Fibroblast of skin of right quadriceps (primary cell): ENCODE measurements at regions not wholly inside any gene's neighbourhood (a gene's known extent, or its start where the extent isn't known, plus 50 kb on each side); places are given as distances from the start of the nearest gene placed in this dataset.
"Not testable (repeated sequence)": the region's sequence is repeated elsewhere in the genome, so short reads cannot be mapped to it uniquely, and the experiment has no call there.

Experiments
- DNase-seq: peaks from one replicate; pipeline ENCODE4 v3.0.0-alpha.2; 2013

DNA sequence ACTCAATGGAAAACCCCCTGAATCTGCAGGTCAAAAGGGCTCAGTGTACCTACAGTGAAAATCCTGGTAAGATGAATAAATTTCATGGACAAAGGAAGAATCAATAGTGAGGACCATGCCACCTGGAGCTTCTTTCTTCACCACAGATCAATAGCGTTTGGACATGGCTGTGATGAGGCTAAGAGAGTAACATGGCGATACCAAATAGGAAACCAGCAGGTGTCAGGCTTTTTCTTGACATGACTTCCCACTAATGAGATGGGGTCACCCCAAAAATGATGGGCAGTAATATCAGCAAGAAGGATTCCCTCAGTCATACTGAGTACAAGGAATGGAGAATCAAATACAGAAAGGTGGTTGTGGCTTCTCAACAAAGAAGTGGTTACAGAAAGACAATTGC is 208.5 kb upstream of the PLPPR1 start:
- no peak for DNase-seq

DNA sequence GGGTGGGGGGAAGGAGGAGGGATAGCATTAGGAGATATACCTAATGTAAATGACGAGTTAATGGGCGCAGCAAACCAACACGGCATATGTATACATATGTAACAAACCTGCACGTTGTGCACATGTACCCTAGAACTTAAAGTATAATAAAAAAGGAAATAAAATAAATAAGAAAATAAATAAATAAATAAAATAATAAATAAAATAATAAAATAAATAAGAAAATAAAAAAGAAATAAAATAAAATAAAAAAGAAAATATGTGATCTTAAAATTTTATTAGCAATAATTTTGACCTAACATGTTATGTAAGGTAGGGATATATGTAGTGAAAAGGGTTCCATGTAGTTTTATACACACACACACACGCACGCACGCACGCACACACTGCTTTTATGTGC is 195.5 kb upstream of the PLPPR1 start:
- not testable (repeated sequence) for DNase-seq

DNA sequence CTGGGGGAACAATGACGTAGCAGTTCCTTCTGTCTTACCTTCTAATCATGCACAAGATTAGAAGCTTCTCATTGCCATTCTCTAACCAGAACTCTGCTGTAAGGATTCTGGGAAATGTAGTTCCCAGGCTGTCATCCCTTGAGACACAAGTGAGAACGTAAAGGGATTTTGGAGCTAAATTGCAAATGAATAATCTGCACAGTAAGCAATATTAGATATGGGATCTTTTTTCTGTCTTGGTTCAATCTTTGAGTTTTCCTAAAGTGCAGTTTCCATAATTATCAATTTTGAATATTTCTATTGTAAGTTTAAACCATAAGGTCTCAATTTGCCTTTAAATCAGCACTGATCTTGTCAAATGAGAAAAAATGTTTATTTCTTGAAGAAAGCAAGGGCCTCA is 189.7 kb upstream of the PLPPR1 start:
- DNase-seq: no peak

DNA sequence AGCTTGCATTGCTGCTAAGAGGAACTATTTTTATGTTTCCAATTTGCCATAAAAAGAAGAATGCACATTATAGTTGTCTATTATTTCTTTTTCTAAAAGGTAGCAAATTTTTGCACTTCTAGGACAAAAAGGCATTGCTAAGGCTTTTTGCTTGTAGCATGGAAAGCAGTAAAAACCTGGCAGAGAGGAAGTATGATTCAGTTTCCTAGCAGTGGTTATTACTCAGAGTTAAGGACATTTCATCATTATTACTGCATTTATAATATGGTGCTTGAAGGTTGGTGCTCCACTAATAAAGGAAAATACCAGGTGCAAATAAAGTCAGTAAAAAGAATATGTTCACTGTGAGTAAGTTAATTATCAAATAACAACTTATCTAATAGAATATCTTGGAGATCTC is 179.8 kb upstream of the PLPPR1 start:
- no peak for DNase-seq

DNA sequence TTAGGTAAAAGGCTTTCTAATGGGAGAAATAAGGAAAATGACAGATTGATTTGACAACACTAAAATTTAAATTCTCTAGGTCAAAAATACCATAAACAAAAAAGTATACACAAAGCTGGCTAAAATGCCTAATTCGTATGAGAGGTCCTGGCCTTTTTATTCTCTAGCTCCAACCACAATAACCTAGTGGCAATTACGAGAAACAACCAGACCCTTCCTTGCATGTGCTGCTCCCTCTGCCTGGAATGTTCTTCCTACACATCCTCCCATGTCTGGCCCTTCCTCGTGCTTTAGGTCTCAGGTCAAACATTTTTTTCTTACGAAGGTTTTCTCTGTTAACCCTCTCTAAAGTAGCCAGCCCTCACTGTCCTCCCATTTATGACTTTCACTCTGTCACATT is 176.4 kb upstream of the PLPPR1 start:
- DNase-seq: no peak

DNA sequence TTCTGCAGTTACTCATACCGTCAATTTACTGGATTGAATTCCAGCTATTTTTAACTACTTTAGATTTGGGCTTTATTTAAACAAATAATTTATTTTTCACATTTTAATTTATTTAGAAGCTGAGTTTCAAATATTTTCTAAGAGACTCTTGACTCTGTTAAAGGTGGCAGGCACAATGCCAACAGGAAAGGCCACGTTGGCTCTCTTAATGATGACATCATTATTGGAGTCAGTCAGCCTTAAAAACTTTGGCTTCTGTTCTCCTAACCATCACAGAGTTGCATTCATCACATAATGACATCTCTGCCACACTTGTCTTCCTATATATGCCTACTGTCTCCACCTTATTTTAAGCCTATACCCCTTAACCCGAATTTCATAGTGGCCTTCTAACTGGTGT is 172.3 kb upstream of the PLPPR1 start:
- DNase-seq: no peak

DNA sequence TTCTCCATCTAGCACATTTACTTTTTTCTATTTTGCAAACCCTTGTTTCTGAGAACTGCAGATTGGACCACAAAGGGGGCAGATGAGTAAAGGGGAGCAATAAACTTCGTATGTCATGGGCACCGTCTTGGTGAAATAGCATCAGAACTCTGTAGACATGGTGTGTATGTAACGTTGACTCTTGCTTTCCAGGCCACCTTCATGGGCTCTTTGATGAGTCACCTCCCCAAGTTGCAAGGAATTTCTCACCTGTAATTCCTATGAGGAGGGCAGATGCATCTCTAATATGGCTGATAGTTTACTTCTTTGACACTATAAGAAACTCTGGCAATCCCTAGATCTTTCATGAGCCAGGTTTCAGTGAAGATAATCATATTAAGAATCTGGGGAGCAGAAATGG is 163.4 kb upstream of the PLPPR1 start:
- no peak for DNase-seq

DNA sequence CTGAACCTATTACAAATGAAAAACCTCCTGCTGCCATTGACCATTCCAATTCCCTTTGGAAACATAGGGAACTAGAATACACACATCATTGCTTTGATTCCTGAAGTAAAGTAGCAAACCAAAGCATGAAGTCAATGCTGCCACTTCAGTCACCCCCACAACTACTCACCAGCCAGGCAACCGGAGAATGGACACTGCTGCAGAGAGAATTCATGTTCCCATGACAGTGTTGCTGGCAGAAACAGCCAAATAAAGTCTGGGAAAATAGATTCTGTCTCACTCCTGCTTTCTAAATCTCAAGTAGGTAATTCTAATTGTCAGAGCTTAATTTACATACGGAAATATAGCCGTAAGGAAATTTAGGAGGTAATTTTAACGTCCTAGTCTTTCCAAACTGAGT is 162.9 kb upstream of the PLPPR1 start:
- DNase-seq: no peak

DNA sequence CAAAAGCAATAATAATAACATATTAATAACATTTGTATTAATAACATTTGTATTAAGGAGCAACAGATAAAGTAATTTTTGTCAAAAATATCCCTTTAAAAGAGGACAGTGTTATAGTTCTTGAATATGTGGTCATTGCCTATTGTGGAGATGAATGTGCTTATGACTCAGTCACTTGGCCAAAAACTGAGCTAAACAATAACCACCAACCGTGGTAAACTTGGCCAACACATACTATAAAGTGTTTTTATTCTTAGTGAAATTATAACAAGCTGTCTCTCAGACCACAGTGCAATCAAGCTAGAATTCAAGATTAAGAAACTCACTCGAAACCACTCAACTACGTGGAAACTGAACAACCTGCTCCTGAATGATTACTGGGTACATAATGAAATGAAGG is 159.2 kb upstream of the PLPPR1 start:
- DNase-seq: no peak

DNA sequence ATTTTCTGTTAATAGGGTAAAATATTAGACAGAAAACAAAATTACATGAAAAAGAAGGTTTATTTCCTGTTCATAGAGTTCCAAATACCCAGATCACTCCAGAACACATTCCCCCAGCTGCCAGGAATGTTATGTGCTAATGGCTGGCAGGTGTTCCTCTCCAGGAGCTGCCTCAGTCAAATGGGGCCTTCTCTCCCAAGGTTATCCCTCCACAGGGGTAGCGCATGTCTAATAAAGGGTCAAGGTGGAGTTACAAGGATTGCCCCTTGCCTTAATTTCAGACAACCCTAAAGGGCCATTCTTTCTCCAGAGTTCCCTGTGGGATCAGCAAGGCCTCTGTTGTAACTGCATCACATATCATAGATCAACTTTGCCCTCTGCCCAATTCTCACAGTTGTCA is 148.6 kb upstream of the PLPPR1 start:
- no peak for DNase-seq

DNA sequence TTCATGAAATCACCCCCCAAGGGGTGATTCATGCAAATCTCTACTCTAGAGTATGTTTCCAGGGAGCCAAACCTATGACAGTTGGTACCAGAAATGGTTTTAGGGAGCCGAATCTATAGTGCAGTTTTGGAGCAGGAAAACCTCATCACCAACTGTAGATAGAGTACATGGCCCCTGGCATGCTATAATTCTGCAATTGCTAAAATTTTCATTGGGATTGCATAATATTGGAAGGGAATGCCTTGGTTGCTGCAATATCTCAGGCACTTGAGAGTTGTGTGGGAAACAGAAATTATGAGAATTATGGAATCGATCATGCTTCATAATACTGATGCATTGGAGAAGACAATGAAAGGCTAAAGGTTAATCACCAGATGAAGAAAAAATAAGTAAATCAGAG is 148.2 kb upstream of the PLPPR1 start:
- DNase-seq: no peak

DNA sequence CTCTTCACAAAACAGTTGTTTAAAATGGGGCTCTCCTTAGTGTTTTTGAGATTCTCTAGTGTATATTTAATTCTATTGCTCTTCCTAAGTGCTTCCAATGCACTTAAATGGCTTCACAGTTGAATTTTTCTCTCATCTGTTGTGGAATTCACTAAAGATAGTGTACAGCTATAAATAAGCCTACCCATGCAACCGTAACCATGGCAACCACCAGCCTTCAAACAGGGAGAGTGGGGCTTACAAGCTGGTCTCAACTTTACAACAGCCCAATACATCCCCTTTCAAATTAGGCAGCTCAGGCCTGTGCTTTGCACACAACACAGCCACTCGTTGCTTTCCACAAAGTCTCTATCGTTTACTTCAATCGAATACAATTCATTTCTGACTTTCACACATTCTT is 144.0 kb upstream of the PLPPR1 start:
- no peak for DNase-seq

DNA sequence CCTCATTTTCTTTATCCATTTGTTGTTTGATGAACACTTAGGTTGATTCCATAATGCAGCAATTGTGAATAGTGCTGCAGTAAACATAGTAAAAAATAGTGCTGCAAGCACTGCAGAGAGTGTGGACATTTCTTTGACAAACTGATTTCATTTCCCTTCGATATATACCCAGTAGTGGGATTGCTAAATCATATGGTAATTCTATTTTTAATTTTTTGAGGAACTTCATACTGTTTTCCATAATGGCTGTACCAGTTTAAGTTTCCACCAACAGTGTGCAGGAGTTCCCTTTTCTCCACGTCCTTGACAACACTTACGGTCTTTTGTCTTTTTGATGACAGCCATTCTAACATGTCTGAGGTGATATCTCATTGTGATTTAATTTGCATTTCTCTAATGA is 138.2 kb upstream of the PLPPR1 start:
- no peak for DNase-seq

DNA sequence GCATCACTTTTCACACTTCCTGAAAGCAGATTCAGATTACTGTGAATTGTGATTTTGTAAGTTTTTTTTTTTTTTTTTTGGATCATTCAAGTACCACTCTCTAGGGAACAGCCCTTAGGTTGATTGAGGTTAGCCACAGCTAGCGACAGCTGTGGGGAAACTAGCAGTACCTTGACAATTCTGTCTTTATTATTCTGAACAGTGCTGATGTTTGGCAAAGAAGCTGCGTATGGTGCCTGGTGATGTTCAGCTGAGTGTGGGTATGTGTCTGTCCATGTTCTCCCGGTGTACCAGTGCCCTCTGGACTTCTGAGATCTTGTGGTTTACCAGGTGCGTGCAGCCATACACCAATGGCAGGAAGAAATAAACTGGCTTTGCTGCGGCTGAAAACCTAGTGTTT is 117.3 kb upstream of the PLPPR1 start:
- DNase-seq: no peak

DNA sequence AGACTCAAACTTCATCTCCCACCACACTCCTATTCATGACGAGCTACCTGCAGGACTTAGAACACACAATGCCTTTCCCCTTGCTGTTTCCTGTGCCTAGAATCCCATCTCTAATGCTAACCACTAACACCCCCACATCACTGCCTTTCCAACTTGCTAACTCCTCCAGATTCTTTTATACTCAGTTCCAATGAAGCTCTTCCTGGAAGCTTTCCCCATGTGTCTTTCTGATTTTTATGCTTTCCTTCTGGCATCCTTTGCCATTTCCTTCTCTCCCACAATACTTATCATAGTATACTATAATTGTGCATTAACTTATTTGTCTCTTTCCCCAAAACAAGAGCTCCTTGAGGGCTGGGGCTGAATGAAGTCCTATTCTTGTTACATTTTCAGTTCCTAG is 115.3 kb upstream of the PLPPR1 start:
- DNase-seq: no peak

DNA sequence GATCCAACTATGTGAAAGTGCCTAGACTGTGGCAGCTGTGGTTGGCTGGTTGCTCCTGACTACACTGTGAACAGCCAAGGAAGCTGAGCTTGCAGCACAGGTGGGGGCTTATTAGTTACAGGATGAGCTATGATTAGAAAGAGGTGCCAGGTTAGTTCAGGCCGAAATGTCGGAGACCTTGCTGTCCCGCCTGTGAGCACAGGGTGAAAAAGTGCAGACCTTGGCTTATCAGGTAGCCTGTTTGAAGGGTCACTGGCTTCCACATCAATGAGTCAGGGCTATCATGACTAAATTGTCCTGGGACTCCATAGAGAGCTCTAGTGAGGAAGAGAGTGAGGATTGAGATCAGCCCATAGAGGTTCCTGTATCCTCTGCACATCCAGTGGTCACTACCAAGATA is 114.3 kb upstream of the PLPPR1 start:
- no peak for DNase-seq

DNA sequence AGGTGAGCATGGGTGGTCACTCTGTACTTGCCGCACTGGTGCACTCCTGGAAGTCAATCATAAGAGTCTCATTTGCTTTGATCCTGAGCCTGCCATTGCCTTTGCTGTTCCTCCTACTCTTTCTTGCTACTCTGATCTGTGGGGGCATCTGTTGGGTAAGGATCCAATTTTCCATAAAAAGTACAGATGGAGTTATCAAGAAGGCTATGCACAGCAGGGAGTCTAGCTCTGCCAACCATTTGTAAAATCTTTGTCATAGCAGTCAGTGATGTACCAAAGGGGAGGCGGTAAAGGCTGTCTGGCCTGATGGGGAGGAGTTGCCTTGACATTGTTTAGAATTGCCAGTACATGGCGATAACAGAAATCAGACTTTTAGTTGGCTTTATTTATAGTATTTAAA is 109.0 kb upstream of the PLPPR1 start:
- DNase-seq: no peak

DNA sequence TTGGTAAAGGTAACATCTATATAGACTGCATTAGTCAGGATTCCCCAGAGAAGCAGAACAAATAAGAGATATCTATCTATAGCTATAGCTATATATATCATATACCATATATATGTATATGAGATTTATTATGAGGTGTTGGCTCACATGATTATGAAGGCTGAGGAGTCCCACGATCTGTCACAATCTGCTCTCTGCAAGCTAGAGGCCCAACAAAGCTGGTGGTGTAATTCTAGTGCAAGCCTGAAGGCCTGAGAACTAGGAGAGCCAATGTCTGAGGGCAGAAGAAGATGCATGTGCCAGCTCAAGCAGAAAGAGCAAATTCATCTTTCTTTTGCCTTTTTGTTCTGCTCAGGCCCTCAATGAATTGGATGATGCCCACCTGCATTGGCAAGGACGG is 102.2 kb upstream of the PLPPR1 start:
- no peak for DNase-seq

DNA sequence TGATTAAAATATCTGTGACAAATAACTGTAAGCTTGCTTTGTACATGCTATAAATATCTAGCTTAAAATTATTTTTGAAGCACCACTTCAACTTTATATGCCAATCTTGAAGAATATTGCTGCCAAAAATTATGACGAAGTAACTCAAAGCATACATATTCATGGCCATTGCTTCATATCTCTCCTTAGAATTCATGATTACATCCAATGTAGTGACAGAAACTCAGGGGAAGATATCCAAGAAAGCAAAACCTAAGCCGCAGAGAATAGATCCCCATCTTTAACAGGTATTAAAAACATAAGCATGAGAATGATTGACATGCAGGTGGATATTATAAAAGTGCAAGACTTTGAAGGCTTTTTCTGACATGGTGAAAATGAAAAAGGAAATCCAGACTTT is 100.8 kb upstream of the PLPPR1 start:
- DNase-seq: no peak

DNA sequence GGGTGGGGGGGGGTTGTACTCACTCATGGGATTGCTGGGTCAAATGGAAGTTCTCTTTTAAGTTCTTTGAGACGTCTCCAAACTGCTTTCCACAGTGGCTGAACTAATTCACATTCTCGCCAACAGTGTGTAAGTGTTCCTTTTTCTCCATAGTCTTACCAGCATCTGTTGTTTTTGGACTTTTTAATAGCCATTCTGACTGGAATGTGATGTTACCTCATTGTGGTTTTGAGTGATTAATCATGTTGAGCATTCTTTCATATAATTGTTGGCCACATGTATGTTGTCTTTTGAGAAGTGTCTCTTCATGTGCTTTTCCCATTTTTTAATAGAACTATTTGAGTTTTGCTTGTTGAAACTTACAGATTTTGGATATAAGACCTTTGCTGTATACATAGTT is 94.9 kb upstream of the PLPPR1 start:
- DNase-seq: peak; percentile 71

DNA sequence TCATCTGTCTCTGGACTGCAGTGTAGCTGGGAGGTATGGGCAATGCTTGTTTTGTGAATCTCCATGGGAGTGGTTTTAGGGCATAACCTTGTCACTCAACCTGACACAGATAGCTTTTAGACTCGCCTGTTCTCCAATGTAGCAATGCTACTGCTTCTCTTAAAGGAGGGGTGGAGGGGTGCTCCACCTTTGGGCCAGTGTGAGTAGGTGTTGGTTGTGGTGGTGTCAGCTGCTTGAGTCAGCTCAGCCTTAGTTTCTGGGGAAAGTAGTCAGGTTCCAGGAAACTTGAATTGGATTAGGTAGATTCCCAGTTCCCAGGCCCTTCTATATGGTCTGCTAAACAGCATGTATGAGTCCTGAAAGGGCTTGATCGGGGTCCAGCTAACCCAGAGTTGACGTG is 91.1 kb upstream of the PLPPR1 start:
- no peak for DNase-seq

DNA sequence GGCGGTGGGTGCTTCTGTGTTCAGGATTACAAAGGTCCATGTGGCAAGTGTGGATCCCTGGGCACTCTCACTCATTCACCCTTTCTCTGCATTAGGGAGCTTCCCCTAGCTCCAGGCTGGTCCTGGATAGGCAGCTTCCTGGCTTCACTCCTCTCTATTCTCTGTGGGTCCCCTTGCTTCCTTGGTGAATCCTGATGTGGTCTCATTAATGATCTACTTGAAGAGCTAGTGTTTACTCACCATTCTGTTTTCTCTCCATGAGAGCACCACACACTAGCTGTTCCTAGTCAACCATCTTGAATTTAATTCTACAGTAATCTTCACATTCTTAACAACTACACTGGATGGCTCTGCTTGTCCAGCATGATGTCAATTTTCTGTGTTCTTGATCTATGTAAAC is 90.0 kb upstream of the PLPPR1 start:
- no peak for DNase-seq

DNA sequence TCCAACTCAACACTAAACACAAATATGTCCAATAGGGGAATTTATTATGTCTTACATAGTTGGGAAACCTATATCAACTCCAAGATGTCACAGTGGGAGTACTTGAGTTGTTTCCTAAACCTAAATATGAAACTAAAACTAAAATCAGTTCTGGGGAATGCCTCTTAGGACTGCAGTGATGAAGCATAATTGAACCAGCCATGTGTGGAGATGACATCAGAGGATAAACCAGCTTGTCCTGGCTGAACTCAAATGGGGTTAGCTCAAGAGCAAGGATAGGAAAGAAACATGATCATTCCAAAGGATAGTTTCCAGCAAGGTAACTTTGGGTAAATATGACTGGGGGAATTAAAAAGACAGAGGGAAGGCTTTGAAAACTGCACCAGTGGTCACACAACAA is 88.9 kb upstream of the PLPPR1 start:
- no peak for DNase-seq

DNA sequence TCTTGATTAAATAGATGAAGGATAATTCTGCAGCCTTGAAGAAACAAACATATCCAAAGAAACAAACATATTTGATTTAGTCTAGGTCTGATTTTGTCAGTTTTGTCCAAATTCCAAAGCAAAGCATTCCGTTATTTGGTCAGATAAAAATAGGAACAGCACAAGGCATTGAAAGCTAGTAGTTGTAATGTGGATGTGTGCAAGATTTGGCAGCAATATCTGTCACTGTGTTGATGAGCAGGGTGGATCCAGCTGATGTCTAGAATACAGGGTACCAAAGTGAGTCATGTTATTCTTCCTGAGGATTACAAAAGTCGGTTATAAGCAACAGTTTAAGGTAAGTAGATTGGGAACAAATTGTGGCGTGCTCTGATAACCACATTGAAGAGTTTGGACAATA is 69.3 kb upstream of the PLPPR1 start:
- no peak for DNase-seq
